PC-9 (cell line): ENCODE measurements at regions not wholly inside any gene's neighbourhood (a gene's known extent, or its start where the extent isn't known, plus 50 kb on each side); places are given as distances from the start of the nearest gene placed in this dataset.

Experiments
- BruUV-seq: library from RNA; stranded (reverse); fragments of 400-500 nt; replicated peaks from 2 replicates; lab custom pipeline; 2021; lab: Mats Ljungman, UMichigan
- CTCF ChIA-PET: fragments of 300-600 bp; sonication (Branson Sonifier 250); formaldehyde crosslinking; loops from one replicate; lab custom pipeline; 2022; ENCODE audit warnings: antibody characterized with exemption; lab: Charles Lee
- POLR2A ChIA-PET: fragments of 300-600 bp; sonication (Branson Sonifier 250); formaldehyde crosslinking; loops from one replicate; lab custom pipeline; 2022; ENCODE audit warnings: antibody characterized with exemption; ENCODE audit not compliant: unreplicated experiment; lab: Charles Lee
- DNase-seq, 2 experiments: peaks; one replicate each; pipeline versions ENCODE4 v3.0.0 to v3.0.0-alpha.2; 2015 to 2022; ENCODE audit warnings: mixed read lengths in 1 of 2
- H2AFZ ChIP-seq: fragments of 200-600 bp; sonication (generic); 2 replicates; pipeline ENCODE4 v1.8.1; 2017; ENCODE audit warnings: antibody characterized with exemption
- H3F3A ChIP-seq: fragments of 200-600 bp; sonication (generic); 2 replicates; pipeline ENCODE4 v1.8.1; 2017; ENCODE audit warnings: antibody characterized with exemption, mild to moderate bottlenecking, low read depth; ENCODE audit not compliant: insufficient read depth
- H3K27ac ChIP-seq: fragments of 200-600 bp; sonication (generic); 2 replicates; pipeline ENCODE4 v1.6.1; 2016; ENCODE audit warnings: mixed run types
- H3K27me3 ChIP-seq: fragments of 200-600 bp; sonication (generic); 2 replicates; pipeline ENCODE4 v1.6.1; 2016; ENCODE audit warnings: low read depth, mixed run types; ENCODE audit not compliant: insufficient read depth
- H3K36me3 ChIP-seq: fragments of 200-600 bp; sonication (generic); 2 replicates; pipeline ENCODE4 v1.6.1; 2016; ENCODE audit warnings: low read depth, mixed run types
- H3K4me1 ChIP-seq: fragments of 200-600 bp; sonication (generic); replicated peaks from 2 replicates; pipeline ENCODE4 v1.6.1; 2016; ENCODE audit warnings: mixed run types; ENCODE audit not compliant: insufficient read depth
- H3K4me2 ChIP-seq: fragments of 200-600 bp; sonication (generic); 2 replicates; pipeline ENCODE4 v1.6.1; 2017; ENCODE audit warnings: mixed run types
- H3K4me3 ChIP-seq: fragments of 200-600 bp; sonication (generic); 2 replicates; pipeline ENCODE4 v1.6.1; 2016; ENCODE audit warnings: mixed run types
- H3K79me2 ChIP-seq: fragments of 200-600 bp; sonication (generic); 2 replicates; pipeline ENCODE4 v1.6.1; 2017; ENCODE audit warnings: low read depth, mixed run types
- H3K9me2 ChIP-seq: fragments of 200-600 bp; sonication (generic); 2 replicates; pipeline ENCODE4 v1.8.1; 2017; ENCODE audit warnings: mild to moderate bottlenecking; ENCODE audit not compliant: insufficient read depth
- H3K9me3 ChIP-seq: fragments of 200-600 bp; sonication (generic); 2 replicates; pipeline ENCODE4 v1.8.1; 2016; ENCODE audit warnings: low read depth; ENCODE audit not compliant: insufficient read depth
- H4K20me1 ChIP-seq: fragments of 200-600 bp; sonication (generic); 2 replicates; pipeline ENCODE4 v1.8.1; 2017; ENCODE audit not compliant: insufficient read depth
- EZH2 ChIP-seq: fragments of 200-600 bp; sonication (generic); IDR thresholded peaks from 2 replicates; pipeline ENCODE4 v1.8.0; 2017; ENCODE audit warnings: antibody characterized with exemption, low read depth
- intact Hi-C: fragments of 100-400 bp; cut with micrococcal nuclease; formaldehyde crosslinking; loops from one replicate; pipeline ENCODE4 v1.10.0; 2022; ENCODE audit not compliant: unreplicated experiment
- TF ChIP-seq, protein P1 (sequence below): fragments of 200-600 bp; sonication (generic); conservative IDR thresholded peaks from 2 replicates; pipeline ENCODE4 v1.6.1; 2017; ENCODE audit warnings: mixed run types, antibody characterized with exemption, mild to moderate bottlenecking, moderate library complexity

GRCh38 chr7:18125476-18125875 lies 97.8 kb upstream of the PRPS1L1 start:
- Histone ChIP-seq H3K4me1 (no peaks in the 10 kb centered on the region), H4K20me1 (no peaks in the 10 kb centered on the region), H3K9me3 (no peaks in the 10 kb centered on the region), H3K4me2 (no peak overlapping the region), H3K36me3 (no peaks in the 10 kb centered on the region), H3K27me3 (no peaks in the 10 kb centered on the region), H3F3A (no peaks in the 10 kb centered on the region), H3K9me2 (0 out of 2 replicates have a peak, but pooled peaks cover 6% of the 10 kb centered on the region), H3K4me3 (no peak overlapping the region), H3K27ac (no peak overlapping the region), H3K79me2 (no peaks in the 10 kb centered on the region), H2AFZ (0 out of 2 replicates have a peak overlapping the region, but pooled peaks have one; percentile 5)
- DNase-seq, result no peak
- POLR2A ChIA-PET, result interaction anchor here (0.6 kb wide), 1 partner anchor 55 kb away, joined by 5 read pairs; no protein-coding TSS in a partner anchor
- no TSS peak for BruUV-seq
- no peak for TF ChIP-seq EZH2
- TF ChIP-seq, protein P1, sequence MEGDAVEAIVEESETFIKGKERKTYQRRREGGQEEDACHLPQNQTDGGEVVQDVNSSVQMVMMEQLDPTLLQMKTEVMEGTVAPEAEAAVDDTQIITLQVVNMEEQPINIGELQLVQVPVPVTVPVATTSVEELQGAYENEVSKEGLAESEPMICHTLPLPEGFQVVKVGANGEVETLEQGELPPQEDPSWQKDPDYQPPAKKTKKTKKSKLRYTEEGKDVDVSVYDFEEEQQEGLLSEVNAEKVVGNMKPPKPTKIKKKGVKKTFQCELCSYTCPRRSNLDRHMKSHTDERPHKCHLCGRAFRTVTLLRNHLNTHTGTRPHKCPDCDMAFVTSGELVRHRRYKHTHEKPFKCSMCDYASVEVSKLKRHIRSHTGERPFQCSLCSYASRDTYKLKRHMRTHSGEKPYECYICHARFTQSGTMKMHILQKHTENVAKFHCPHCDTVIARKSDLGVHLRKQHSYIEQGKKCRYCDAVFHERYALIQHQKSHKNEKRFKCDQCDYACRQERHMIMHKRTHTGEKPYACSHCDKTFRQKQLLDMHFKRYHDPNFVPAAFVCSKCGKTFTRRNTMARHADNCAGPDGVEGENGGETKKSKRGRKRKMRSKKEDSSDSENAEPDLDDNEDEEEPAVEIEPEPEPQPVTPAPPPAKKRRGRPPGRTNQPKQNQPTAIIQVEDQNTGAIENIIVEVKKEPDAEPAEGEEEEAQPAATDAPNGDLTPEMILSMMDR, result no peak
- CTCF ChIA-PET, result no interaction called here
- intact Hi-C loops, result no loop called here

DNA sequence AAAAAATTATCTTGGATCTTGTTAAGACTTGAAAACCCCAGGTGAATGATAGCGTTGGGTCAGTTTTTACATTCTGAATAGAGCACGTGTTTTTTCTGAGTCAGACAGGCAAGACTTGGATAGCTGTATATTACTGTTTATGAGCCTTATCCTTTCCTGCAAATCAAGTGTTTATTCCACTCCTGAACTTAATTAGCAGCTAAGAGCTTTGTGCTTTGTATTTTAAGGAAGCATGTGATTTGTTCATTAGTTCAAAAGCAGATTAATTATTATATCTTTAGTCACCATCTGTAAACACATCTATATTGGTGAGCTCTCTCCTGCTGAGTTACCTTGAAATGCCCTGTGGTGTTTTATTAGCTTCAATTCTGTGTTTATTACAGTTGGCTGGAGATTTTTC lies 98.6 kb upstream of the PRPS1L1 start:
- no peaks in the 10 kb centered on the region for H3K9me3 ChIP-seq
- no peaks in the 10 kb centered on the region for H3K36me3 ChIP-seq
- ChIA-PET CTCF (no interaction called here), POLR2A (no interaction called here)
- no peak overlapping the region for H3K4me3 ChIP-seq
- no peak overlapping the region for H2AFZ ChIP-seq
- no peaks in the 10 kb centered on the region for H4K20me1 ChIP-seq
- intact Hi-C loops, result no loop called here
- no peak for DNase-seq
- no peaks in the 10 kb centered on the region for H3K79me2 ChIP-seq
- H3K27ac ChIP-seq, result no peak overlapping the region
- no peaks in the 10 kb centered on the region for H3K27me3 ChIP-seq
- H3K4me1 ChIP-seq, result no peaks in the 10 kb centered on the region
- TF ChIP-seq EZH2, result no peak
- TF ChIP-seq, protein P1, result no peak
- no peaks in the 10 kb centered on the region for H3F3A ChIP-seq
- no TSS peak for BruUV-seq
- H3K4me2 ChIP-seq, result no peak overlapping the region
- H3K9me2 ChIP-seq, result 0 out of 2 replicates have a peak, but pooled peaks cover 9% of the 10 kb centered on the region

GRCh38 chr7:18128846-18129245 lies 101.2 kb upstream of the PRPS1L1 start:
- ChIA-PET CTCF (interaction anchor here (0.6 kb wide), 1 partner anchor 348 kb away, joined by 4 read pairs; no protein-coding TSS in a partner anchor), POLR2A (no interaction called here)
- H3K27me3 ChIP-seq, result no peaks in the 10 kb centered on the region
- no peaks in the 10 kb centered on the region for H3K4me1 ChIP-seq
- no TSS peak for BruUV-seq
- no peaks in the 10 kb centered on the region for H3K36me3 ChIP-seq
- H3K79me2 ChIP-seq, result no peaks in the 10 kb centered on the region
- H2AFZ ChIP-seq, result 0 out of 2 replicates have a peak overlapping the region, but pooled peaks have one; percentile 4
- intact Hi-C loops, result no loop called here
- H3F3A ChIP-seq, result no peaks in the 10 kb centered on the region
- no peak for DNase-seq
- H3K9me2 ChIP-seq, result 0 out of 2 replicates have a peak, but pooled peaks cover 9% of the 10 kb centered on the region
- H3K4me2 ChIP-seq, result no peak overlapping the region
- no peak overlapping the region for H3K4me3 ChIP-seq
- H3K27ac ChIP-seq, result no peak overlapping the region
- no peaks in the 10 kb centered on the region for H4K20me1 ChIP-seq
- H3K9me3 ChIP-seq, result no peaks in the 10 kb centered on the region
- TF ChIP-seq, protein P1, result no peak
- no peak for TF ChIP-seq EZH2
